WTC11 (cell line): ENCODE measurements at regions not wholly inside any gene's neighbourhood (a gene's known extent, or its start where the extent isn't known, plus 50 kb on each side); places are given as distances from the start of the nearest gene placed in this dataset.

Experiments used
- ATAC-seq: fragments of 200-7000 bp; cut with Tn5 transposase; 2 replicates; pipeline ENCODE4 v1.10.0; 2021; ENCODE audit warnings: mild to moderate bottlenecking, moderate library complexity
- CTCF ChIA-PET: fragments of 300-600 bp; sonication (Branson Sonifier 250); formaldehyde crosslinking; loops from one replicate; lab custom pipeline; 2021; ENCODE audit warnings: antibody characterized with exemption; lab: Charles Lee
- POLR2A ChIA-PET: fragments of 350-600 bp; sonication (Branson Sonifier 250); formaldehyde crosslinking; loops from one replicate; lab custom pipeline; 2021; ENCODE audit warnings: antibody characterized with exemption; lab: Charles Lee
- DNase-seq: peaks from one replicate; pipeline ENCODE4 v3.0.0; 2021; ENCODE audit warnings: low spot score
- H3K27ac Mint-ChIP-seq: 2 replicates; pipeline ENCODE4 v1.8.0; 2021; ENCODE audit warnings: mixed read lengths
- H3K27me3 Mint-ChIP-seq: 2 replicates; pipeline ENCODE4 v1.8.0; 2021; ENCODE audit warnings: low read depth, mild to moderate bottlenecking, moderate library complexity, mixed read lengths
- H3K36me3 Mint-ChIP-seq: 2 replicates; pipeline ENCODE4 v1.8.0; 2021; ENCODE audit warnings: mixed read lengths
- H3K4me1 Mint-ChIP-seq: 2 replicates; pipeline ENCODE4 v1.8.0; 2022; ENCODE audit warnings: mixed read lengths
- H3K4me3 Mint-ChIP-seq: 2 replicates; pipeline ENCODE4 v1.8.0; 2021; ENCODE audit warnings: mild to moderate bottlenecking, moderate library complexity, mixed read lengths
- H3K9me3 Mint-ChIP-seq: 2 replicates; pipeline ENCODE4 v1.8.0; 2021; ENCODE audit warnings: mixed read lengths
- AR ChIP-seq: fragments of 250-450 bp; sonication (Bioruptor Pico); IDR thresholded peaks from 2 replicates; pipeline ENCODE4 v1.9.0; 2021; ENCODE audit warnings: mild to moderate bottlenecking
- ELF4 ChIP-seq: sonication (generic); formaldehyde crosslinking; IDR thresholded peaks from 2 replicates; pipeline ENCODE4 v1.8.1; 2022; ENCODE audit warnings: low read depth, mild to moderate bottlenecking, moderate library complexity, missing genetic modification reagents
- EMX1 ChIP-seq: fragments of 250-450 bp; sonication (Bioruptor Pico); IDR thresholded peaks from 2 replicates; pipeline ENCODE4 v1.8.0; 2021; ENCODE audit warnings: mild to moderate bottlenecking
- ERG ChIP-seq: fragments of 250-450 bp; sonication (Bioruptor Pico); IDR thresholded peaks from 2 replicates; pipeline ENCODE4 v1.8.0; 2021; ENCODE audit warnings: mild to moderate bottlenecking
- ESRRA ChIP-seq: sonication (generic); formaldehyde crosslinking; IDR thresholded peaks from 2 replicates; pipeline ENCODE4 v1.8.1; 2022; ENCODE audit warnings: mild to moderate bottlenecking, missing genetic modification reagents, borderline replicate concordance
- FOXK1 ChIP-seq: sonication (generic); formaldehyde crosslinking; IDR thresholded peaks from 2 replicates; pipeline ENCODE4 v1.8.0; 2022; ENCODE audit warnings: mild to moderate bottlenecking, moderate library complexity, missing genetic modification reagents
- FOXP4 ChIP-seq: sonication (generic); formaldehyde crosslinking; IDR thresholded peaks from 2 replicates; pipeline ENCODE4 v1.8.0; 2022; ENCODE audit warnings: mild to moderate bottlenecking, missing genetic modification reagents
- IRF2 ChIP-seq: sonication (generic); formaldehyde crosslinking; IDR thresholded peaks from 2 replicates; pipeline ENCODE4 v1.8.0; 2022; ENCODE audit warnings: low read depth, missing genetic modification reagents, borderline replicate concordance
- MXD4 ChIP-seq: fragments of 250-450 bp; sonication (Bioruptor Pico); IDR thresholded peaks from 2 replicates; pipeline ENCODE4 v1.8.0; 2021; ENCODE audit warnings: mild to moderate bottlenecking, moderate library complexity, borderline replicate concordance
- NFE2L1 ChIP-seq: sonication (generic); formaldehyde crosslinking; IDR thresholded peaks from 2 replicates; pipeline ENCODE4 v1.8.1; 2023; ENCODE audit warnings: missing genetic modification reagents
- NR1H2 ChIP-seq: sonication (generic); formaldehyde crosslinking; IDR thresholded peaks from 2 replicates; pipeline ENCODE4 v1.9.0; 2021; ENCODE audit warnings: mild to moderate bottlenecking, moderate library complexity, missing genetic modification reagents
- RELA ChIP-seq: sonication (generic); formaldehyde crosslinking; IDR thresholded peaks from 2 replicates; pipeline ENCODE4 v1.8.1; 2022; ENCODE audit warnings: missing genetic modification reagents, mild to moderate bottlenecking, borderline replicate concordance
- SMAD3 ChIP-seq: sonication (generic); formaldehyde crosslinking; IDR thresholded peaks from 2 replicates; pipeline ENCODE4 v1.8.0; 2022; ENCODE audit warnings: missing genetic modification reagents, mild to moderate bottlenecking, borderline replicate concordance
- USF2 ChIP-seq: sonication (generic); formaldehyde crosslinking; IDR thresholded peaks from 2 replicates; pipeline ENCODE4 v1.8.1; 2023; ENCODE audit warnings: mild to moderate bottlenecking, missing genetic modification reagents, moderate library complexity
- ZMAT4 ChIP-seq: fragments of 250-450 bp; sonication (Bioruptor Pico); IDR thresholded peaks from 2 replicates; pipeline ENCODE4 v1.9.0; 2021; ENCODE audit warnings: mild to moderate bottlenecking
- ZNF263 ChIP-seq: sonication (generic); formaldehyde crosslinking; IDR thresholded peaks from 2 replicates; pipeline ENCODE4 v1.8.1; 2022; ENCODE audit warnings: low read depth, mild to moderate bottlenecking, moderate library complexity, missing genetic modification reagents
- TF ChIP-seq, protein P1 (sequence below): sonication (generic); formaldehyde crosslinking; IDR thresholded peaks from 2 replicates; pipeline ENCODE4 v1.8.1; 2023; ENCODE audit warnings: mild to moderate bottlenecking, moderate library complexity, missing genetic modification reagents
- TF ChIP-seq, protein P2 (sequence below): sonication (generic); formaldehyde crosslinking; IDR thresholded peaks from 2 replicates; pipeline ENCODE4 v1.8.1; 2023; ENCODE audit warnings: mild to moderate bottlenecking, missing genetic modification reagents
- TF ChIP-seq, protein P3 (sequence below): fragments of 250-450 bp; sonication (Bioruptor Pico); IDR thresholded peaks from 2 replicates; pipeline ENCODE4 v2.1.2; 2022; ENCODE audit warnings: mild to moderate bottlenecking, moderate library complexity

DNA sequence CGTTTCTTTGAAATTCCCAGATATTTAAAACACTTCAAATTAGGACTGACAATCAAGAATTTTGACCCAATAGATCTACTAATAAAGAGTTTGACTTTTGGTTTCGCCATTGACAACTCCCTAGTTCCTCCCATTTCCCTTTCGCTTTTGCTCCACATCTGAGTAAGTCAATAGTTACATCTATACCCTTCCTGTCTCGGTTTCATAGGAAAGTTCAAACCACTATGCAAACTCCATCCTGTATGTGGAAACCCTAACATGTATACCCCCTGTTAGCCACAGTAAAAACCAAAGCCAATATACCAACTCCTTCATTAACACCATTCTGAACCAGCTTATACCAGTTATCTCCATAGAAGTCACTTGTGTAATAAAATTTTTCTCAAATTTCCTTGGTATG lies 311.1 kb downstream of the MMUT start:
- ATAC-seq: no peak
- H3K4me1 Mint-ChIP-seq: peaks cover 14% of the 10 kb centered on the region
- POLR2A ChIA-PET: no interaction called here
- no peak for TF ChIP-seq FOXK1 (CRISPR knock-in tag)
- TF ChIP-seq NFE2L1: no peak
- TF ChIP-seq FOXP4: no peak
- TF ChIP-seq, protein P1, sequence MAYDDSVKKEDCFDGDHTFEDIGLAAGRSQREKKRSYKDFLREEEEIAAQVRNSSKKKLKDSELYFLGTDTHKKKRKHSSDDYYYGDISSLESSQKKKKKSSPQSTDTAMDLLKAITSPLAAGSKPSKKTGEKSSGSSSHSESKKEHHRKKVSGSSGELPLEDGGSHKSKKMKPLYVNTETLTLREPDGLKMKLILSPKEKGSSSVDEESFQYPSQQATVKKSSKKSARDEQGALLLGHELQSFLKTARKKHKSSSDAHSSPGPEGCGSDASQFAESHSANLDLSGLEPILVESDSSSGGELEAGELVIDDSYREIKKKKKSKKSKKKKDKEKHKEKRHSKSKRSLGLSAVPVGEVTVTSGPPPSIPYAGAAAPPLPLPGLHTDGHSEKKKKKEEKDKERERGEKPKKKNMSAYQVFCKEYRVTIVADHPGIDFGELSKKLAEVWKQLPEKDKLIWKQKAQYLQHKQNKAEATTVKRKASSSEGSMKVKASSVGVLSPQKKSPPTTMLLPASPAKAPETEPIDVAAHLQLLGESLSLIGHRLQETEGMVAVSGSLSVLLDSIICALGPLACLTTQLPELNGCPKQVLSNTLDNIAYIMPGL (CRISPR knock-in tag): no peak
- no peak for TF ChIP-seq SMAD3 (CRISPR knock-in tag)
- no peak for TF ChIP-seq NR1H2 (CRISPR knock-in tag)
- no peak for TF ChIP-seq MXD4 (CRISPR knock-in tag)
- TF ChIP-seq RELA: no peak
- no peak for TF ChIP-seq ERG
- no peak for TF ChIP-seq USF2
- TF ChIP-seq IRF2 (CRISPR knock-in tag): no peak
- TF ChIP-seq AR: no peak
- TF ChIP-seq ELF4 (CRISPR knock-in tag): no peak
- no peak for TF ChIP-seq EMX1 (CRISPR knock-in tag)
- TF ChIP-seq ESRRA (CRISPR knock-in tag): no peak
- TF ChIP-seq, protein P2, sequence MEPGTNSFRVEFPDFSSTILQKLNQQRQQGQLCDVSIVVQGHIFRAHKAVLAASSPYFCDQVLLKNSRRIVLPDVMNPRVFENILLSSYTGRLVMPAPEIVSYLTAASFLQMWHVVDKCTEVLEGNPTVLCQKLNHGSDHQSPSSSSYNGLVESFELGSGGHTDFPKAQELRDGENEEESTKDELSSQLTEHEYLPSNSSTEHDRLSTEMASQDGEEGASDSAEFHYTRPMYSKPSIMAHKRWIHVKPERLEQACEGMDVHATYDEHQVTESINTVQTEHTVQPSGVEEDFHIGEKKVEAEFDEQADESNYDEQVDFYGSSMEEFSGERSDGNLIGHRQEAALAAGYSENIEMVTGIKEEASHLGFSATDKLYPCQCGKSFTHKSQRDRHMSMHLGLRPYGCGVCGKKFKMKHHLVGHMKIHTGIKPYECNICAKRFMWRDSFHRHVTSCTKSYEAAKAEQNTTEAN (CRISPR knock-in tag): no peak
- TF ChIP-seq, protein P3, sequence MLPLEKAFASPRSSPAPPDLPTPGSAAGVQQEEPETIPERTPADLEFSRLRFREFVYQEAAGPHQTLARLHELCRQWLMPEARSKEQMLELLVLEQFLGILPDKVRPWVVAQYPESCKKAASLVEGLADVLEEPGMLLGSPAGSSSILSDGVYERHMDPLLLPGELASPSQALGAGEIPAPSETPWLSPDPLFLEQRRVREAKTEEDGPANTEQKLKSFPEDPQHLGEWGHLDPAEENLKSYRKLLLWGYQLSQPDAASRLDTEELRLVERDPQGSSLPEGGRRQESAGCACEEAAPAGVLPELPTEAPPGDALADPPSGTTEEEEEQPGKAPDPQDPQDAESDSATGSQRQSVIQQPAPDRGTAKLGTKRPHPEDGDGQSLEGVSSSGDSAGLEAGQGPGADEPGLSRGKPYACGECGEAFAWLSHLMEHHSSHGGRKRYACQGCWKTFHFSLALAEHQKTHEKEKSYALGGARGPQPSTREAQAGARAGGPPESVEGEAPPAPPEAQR (CRISPR knock-in tag): no peak
- TF ChIP-seq ZMAT4: no peak
- no peak for TF ChIP-seq ZNF263 (CRISPR knock-in tag)
- TF ChIP-seq, all 79 proteins: peak for 0
- no peak overlapping the region for H3K27ac Mint-ChIP-seq
- H3K27me3 Mint-ChIP-seq: no peaks in the 10 kb centered on the region
- H3K9me3 Mint-ChIP-seq: peaks cover 41% of the 10 kb centered on the region
- H3K36me3 Mint-ChIP-seq: peaks cover 4% of the 10 kb centered on the region
- DNase-seq: no peak
- no peak overlapping the region for H3K4me3 Mint-ChIP-seq
- CTCF ChIA-PET: no interaction called here
